C4-2B (cell line): ENCODE measurements at regions not wholly inside any gene's neighbourhood (a gene's known extent, or its start where the extent isn't known, plus 50 kb on each side); places are given as distances from the start of the nearest gene placed in this dataset.
A peak's percentile ranks its signal among the peaks of the same experiment; 100 is the strongest.
"Not testable (repeated sequence)": the region's sequence is repeated elsewhere in the genome, so short reads cannot be mapped to it uniquely, and the experiment has no call there.

ENCODE experiments used
- H3K27ac ChIP-seq: fragments of 450-650 bp; 2 replicates; pipeline ENCODE4 v1.5.1; 2017
- TF ChIP-seq, protein P1 (sequence below): fragments of 450-650 bp; conservative IDR thresholded peaks from 2 replicates; pipeline ENCODE4 v1.5.1; 2017; ENCODE audit warnings: mild to moderate bottlenecking

DNA sequence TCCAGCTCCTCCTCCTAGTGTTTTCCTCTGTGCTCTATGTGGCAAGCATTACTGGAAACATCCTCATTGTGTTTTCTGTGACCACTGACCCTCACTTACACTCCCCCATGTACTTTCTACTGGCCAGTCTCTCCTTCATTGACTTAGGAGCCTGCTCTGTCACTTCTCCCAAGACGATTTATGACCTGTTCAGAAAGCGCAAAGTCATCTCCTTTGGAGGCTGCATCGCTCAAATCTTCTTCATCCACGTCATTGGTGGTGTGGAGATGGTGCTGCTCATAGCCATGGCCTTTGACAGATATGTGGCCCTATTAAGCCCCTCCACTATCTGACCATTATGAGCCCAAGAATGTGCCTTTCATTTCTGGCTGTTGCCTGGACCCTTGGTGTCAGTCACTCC, 64.0 kb downstream of the OR4F15 start:
- H3K27ac ChIP-seq: not testable (repeated sequence)

DNA sequence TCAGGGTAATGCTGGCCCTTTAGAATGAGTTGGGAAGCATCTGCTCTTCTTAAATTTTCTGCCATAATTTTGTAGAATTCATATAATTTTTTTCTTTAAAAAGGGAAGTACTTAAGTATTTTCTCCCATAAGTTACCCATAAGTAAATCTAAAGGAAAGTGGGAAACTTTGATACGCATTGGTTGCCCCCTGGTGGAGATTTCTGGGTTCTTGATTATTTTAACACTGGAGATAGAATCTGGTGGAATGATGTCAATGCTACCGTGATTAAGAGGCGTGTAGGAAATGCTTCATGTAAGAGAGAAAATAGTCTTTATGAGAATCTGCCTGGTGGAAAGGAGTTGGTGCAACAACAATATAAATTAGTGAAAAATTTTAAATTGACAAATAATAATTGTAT, 65.6 kb downstream of the OR4F15 start:
- H3K27ac ChIP-seq: not testable (repeated sequence)
- TF ChIP-seq, protein P1, sequence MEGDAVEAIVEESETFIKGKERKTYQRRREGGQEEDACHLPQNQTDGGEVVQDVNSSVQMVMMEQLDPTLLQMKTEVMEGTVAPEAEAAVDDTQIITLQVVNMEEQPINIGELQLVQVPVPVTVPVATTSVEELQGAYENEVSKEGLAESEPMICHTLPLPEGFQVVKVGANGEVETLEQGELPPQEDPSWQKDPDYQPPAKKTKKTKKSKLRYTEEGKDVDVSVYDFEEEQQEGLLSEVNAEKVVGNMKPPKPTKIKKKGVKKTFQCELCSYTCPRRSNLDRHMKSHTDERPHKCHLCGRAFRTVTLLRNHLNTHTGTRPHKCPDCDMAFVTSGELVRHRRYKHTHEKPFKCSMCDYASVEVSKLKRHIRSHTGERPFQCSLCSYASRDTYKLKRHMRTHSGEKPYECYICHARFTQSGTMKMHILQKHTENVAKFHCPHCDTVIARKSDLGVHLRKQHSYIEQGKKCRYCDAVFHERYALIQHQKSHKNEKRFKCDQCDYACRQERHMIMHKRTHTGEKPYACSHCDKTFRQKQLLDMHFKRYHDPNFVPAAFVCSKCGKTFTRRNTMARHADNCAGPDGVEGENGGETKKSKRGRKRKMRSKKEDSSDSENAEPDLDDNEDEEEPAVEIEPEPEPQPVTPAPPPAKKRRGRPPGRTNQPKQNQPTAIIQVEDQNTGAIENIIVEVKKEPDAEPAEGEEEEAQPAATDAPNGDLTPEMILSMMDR: peak; percentile 43

DNA sequence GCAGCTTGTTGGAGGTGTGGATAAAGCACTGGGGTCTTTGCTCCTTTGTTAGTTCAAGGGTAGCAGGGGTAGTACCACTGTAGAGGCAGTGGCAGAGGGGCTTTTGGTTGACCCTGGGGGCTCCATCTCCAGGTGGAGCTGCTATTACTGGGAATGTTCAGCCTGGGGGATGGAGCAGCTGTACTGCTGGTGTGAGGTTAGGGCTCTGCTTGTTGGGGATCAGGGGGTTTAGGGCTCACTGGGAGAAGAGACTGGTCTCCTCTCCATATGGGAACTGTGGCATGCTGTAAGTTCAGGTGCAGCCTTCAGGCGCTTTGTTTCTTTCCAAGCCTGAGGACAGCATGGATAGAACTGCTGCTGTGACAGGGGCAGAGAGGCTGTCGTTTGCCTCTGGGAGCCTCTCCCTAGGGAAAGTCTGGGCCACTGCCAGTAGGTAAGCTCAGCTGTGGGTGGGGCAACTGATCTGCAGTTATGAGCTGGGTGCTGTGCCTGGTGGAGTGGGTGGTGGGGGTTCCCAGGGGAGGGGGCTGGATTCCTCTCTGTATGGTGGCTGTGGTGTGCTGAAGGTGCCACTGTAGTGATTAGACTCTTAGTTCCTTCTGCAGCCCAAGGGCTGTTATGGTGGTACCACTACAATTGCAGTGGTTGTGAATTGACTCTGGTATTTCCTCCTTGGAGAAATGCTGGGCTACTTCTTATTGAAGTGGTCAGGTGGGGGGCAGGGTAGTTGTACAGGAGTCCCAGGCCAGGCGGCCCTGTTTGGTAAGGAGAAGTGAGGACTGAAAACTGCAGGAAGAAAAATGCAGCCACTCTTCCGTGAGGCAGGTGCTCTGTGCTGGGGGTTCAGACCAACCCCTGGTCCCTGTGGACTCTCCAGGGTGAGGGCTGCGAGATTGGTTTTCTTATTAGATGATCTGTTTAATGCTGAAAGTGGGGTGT, 100.6 kb downstream of the OR4F15 start:
- H3K27ac ChIP-seq: not testable (repeated sequence)

DNA sequence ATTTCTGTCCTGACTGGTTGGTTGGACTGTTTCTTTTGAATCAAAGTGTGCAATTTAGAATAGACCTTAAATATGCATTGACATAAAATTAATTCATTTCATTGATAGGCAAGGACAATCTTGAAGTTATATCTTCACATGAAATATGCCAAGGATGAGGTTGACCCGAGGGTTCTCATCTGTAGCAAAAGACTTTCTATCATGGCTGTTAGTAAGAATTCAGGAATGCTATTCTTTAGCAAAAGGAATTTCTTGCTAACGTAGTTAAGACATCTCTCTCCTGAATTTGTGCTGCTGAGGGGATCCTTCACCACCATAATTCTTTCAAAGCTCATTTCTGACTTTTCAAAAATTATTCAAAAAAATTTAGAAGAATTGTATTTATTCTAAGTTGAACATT, 112.6 kb downstream of the OR4F15 start:
- not testable (repeated sequence) for H3K27ac ChIP-seq

DNA sequence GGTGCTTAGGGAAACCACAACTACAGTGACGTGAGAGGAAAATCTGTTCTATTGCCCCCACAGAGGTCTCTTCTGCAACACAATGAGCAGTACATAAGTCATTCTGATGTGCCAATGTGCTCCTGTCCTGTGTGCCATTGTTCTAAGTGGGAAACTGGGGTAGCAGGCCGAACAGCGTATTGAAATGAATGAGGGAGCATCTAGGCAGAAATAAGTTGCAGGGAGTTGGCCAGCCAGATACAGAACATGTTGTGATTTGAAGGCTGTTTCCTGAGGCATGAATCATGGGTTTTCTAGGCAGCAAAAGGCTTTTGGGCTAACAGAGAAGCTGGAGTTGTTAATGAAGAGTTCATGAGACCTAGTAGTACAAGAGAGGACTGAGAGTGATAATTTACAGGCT, 122.5 kb downstream of the OR4F15 start:
- not testable (repeated sequence) for H3K27ac ChIP-seq

DNA sequence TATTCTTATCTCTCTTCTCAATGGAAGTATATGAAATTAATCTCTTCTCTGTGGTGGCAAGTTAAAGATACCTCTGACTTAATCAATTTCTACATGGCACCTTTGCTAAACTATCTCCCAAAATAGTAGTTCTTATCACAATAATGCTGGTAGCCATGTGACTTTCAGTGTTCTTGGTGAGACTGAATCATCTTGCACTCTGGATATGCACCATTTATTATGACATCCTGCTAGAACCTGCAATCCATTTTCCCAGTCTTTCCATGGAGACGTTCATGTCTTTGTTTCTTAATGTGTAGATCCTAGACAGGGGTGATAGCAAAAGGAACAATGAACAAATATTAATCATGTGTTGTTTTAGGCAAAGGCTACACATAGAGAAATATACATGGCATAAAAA, 125.4 kb downstream of the OR4F15 start:
- H3K27ac ChIP-seq: not testable (repeated sequence)

DNA sequence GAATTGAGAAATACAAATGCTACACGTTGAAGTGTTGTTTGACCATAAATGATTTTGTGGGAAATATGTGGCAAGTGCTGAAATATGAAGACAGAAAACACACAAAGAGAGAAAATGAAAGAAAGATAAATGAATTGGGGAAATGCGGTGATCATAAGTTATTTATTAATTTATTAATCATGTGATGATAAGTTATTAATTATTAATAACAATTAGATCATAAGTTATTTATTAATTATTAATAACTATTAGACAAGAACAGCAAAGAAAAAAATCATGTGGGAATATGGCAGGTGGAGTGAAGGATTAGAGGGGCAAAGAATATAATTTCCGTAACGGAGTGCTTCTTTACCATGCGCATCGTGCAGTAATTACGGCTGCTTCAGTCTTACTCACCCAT, 126.6 kb downstream of the OR4F15 start:
- H3K27ac ChIP-seq: not testable (repeated sequence)

DNA sequence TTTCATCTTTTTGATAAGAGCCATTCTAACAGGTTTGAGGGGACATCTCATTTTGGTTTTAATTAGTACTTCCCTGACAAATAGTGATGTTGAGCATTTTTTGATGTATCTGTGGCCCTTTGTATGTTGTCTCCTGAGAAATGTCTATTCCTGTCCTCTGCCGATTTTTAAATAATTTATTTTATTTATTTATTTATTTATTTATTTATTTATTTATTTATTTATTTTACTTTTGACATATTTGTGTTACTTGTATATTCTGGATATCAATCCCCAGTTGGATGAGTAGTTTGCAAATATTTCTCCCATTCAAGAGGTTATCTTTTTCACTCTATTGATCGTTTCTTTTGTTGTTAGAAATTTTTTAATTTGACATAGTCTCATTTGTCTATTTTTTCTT, 133.9 kb downstream of the OR4F15 start:
- H3K27ac ChIP-seq: not testable (repeated sequence)

DNA sequence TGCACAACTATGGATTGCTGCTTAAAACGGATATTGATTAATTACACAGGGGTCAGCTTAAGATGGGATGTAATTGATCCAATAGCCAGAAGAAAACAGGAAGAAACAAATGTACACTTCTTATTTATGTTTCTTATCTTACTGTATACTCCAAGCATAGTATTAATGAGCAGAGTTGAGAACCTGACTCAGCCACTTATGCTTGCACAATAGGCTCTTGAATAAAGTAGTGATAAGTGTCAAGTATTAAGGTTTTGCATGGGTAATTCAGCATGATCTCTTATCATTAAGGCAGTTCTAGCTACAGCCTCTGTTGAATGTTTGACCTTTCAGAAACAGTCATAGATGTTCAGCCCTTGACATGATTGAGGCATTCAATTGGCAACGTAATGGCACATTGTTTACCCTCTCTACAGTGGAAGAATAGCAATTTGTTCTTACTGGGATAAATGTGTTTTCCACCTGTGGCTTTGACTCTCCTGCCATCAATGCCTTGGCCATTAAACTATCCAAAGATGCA, 136.5 kb downstream of the OR4F15 start:
- H3K27ac ChIP-seq: not testable (repeated sequence)

DNA sequence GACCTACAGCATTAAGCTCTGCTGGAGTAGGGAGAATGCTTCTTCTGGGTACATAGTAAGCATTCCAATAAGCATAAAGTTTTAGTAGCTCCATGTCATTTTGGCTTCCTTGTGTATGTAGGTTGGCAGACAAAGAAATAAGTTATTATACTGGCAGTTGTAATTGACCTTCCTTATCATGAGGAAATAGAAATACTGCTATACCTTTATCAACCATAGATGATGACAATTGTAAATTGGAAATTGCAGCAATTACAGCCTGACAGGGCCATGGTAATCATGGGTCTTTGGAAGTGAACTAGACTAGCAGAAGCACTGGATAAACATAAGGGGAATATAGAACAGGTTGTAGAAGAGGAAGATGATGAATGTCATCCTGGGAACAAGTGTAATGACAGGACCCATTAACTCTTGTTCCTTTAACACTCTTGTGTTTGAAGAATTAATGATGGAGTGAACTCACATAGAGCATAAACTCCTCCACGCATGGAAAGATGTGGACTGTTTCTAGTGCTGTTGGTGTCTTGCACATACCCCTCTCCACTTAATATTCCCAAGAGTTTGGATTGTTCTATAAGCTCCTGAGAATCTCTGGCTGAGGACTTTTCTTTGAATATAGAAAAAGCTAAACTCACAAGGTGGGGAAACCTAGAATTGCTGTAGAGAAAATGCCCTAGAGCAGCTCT, 137.5 kb downstream of the OR4F15 start:
- not testable (repeated sequence) for H3K27ac ChIP-seq

DNA sequence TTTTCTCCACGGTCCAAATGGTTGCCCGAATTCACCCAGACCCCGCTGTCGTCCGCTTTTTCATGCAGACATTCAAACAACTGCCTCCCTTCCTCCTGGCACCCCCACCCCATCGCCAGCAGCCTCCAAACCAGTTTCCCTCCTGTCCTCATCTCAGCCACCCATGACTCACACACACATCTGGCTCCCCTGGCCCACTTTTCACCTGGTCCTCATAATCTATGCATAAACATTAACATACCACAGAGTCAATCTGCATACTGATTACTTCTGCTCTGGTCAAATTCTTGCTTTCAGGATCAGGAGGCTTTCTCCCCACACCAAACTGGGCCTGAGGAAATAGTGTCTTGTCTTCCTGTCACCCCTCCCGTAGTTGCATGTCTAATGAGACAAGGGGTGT, 142.0 kb downstream of the OR4F15 start:
- not testable (repeated sequence) for H3K27ac ChIP-seq

DNA sequence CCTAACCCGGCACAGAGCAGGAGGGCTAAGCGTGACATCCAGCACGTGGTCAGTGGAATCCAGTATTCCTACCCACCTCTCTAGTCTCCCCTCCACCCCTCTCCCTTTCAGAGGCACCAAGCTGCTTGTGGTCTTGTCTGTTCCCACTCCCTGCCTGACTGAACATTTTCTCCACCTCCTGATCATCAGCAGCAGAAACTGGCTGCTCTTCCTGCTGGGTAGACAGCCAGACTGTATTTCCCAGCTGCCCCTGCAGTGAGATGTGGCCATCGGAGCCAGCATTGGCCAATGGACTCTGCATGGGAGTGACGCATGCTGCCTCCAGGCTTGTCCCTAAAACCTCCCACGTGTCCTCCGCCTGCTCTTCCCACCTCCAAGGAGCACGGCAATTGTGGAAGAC, 143.8 kb downstream of the OR4F15 start:
- H3K27ac ChIP-seq: not testable (repeated sequence)

DNA sequence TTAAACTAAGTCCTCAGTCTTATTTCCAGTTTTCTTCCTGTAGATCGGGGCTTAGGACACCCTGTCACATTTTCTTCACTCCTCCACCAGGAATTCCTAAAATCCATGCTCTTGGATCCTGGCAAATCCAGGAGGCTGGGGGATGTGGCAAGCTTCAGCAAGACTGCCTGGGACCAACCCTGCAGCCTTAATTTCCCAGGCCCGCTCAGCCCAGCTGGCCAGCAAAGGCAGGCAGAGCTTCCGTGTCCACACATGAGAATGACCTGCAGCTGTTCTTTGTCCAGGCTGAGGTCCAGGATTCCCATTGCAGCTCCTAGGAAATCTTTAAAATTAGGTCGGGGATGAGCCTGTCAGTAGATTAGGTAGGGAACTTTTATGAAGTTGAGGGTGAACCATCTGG, 146.7 kb downstream of the OR4F15 start:
- not testable (repeated sequence) for H3K27ac ChIP-seq

DNA sequence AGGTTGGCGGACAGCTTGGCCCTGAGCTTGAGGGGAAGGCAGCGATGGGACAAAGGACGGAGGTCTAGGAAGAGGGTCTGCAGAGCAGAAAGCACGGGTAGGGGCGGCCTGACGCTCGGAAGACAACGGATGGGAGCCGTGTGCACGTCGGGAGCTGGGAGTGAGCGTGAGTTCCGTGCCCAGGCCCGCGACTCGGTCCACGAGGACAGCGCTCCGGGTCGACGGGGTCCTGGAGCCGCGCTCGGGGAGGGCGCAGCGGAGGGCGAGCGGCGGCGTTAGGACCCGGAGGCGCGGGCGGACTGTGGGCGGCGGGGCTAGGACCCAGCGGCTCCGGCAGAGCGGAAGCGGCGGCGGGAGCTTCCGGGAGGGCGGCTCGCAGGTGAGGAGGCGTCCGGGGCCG, 149.3 kb downstream of the OR4F15 start:
- H3K27ac ChIP-seq: peak overlapping the region; percentile 59

DNA sequence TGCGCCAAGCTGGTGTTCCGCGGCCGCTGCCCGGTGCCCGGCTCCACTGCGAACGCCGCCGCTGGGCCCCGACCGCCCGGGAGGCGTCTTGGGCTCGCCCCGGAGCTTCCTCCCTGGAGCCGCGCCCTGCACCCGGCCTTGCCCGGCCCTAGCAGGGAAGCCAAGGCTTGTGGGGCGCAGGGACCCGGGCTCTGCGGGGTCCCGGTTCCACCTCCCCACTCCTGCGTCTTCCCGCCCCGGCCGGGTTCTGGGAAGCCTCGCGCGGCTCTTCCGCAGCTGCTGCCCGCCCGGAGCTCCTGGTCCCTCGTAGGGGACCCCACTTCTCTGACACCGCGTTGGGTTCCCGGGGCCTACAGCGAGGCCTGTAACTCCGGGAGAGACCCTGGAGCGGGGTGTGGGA, 149.8 kb downstream of the OR4F15 start:
- not testable (repeated sequence) for H3K27ac ChIP-seq

DNA sequence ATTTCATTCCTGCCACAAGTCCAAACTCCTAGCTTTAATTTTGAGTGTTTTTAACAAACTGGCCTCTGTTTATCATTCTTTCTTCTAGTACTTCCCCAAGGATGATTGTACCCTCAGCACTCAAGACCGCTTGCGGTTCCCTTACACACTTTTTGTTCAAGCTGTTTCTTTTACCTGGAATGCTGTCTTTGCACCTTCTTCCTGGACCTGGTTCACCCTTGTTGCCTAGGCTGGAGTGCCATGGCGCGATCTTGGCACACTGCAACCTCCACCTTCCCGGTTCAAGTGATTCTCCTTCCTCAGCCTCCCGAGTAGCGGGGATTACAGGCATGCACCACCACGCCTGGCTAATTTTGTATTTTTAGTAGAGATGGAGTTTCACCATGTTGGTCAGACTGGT, 151.7 kb downstream of the OR4F15 start:
- H3K27ac ChIP-seq: not testable (repeated sequence)

DNA sequence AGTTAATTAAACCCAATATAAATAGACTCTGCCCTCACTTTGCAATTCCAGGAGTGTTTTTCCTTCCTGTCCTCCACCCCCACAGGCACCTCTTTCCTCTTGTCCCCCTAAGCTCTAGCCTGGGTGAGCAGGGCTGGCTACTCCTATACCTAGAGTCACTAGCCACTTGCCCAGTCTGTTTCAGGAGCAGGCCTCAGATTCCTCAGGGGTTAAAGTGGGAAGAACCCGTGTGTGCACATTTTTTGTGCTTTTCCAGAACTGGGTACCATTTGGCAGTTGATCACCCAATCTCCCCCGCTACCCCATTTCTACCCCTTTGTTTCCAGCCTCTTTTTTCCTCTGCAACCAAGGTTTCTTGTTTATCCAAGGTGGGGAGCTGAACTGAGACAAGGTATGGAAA, 153.4 kb downstream of the OR4F15 start:
- not testable (repeated sequence) for H3K27ac ChIP-seq

DNA sequence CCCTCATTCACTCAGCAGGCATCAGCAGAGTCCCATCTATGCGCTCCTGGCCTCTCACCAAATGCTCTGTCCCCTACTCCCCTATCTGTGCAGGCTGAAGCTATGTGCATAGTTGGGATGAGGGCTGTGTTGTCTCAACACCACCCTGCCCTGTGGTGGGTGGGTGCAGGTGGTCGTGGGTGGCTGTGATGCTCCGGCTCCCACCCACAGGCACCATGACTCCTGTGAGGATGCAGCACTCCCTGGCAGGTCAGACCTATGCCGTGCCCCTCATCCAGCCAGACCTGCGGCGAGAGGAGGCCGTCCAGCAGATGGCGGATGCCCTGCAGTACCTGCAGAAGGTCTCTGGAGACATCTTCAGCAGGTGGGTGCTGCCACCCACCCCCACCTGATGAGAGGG, 153.9 kb downstream of the OR4F15 start:
- not testable (repeated sequence) for H3K27ac ChIP-seq

DNA sequence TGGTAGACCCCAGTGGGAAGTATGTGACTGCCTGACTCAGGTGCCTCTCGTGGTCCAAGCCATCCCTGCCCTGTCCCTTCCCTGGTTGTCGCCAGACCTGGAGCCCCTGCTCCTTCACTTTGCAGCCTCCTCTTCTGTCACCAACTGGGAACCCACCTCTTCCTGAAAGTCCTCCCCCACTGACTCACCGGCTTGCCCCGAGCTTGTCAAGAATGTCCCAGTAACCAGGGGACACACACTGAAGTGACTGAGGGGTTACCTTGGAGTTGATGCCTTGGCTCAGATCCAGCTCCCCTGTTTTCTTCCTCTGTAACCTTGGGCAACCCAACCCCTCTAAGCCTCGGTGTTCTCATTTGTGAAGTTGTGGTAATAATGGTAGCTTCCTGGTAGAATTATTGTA, 155.4 kb downstream of the OR4F15 start:
- not testable (repeated sequence) for H3K27ac ChIP-seq

DNA sequence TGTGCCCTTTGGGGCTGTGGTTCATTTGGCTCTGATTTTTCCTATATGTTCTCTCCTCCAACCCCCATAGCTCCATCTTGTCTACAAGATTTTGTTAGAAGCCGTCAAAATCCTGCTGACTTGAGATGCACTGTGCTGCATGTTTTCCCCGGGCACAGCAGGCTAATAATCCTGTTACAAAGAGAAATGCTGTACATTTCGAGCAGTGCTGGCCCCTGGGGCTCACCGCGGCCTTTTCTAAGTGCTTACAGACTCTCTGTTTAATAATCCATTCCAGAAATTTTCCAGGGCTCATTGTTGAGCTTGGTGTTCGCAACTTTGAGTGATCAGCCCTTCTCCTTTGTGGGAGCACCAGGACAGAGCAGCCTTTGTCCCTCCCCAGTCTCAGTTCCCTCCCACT, 158.6 kb downstream of the OR4F15 start:
- H3K27ac ChIP-seq: not testable (repeated sequence)

DNA sequence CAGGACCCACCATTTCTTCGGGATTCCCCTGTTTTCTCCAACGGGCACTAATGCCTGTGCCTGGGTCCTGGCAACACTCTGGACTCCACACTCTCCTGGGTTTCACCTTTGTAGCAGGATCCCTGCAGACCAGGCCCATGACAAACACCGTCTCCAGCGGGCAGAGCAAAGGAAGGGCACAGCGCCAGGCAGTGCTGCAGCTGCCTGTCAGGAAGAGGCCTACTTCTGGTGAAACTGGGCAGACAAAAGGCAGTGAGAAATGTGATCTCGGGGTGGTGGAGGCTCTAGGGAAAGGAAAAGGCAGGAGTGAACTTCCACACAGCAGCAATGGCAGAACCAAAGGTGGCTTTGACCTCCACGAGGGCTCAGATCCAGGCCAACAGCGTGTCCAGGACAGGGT, 165.3 kb downstream of the OR4F15 start:
- H3K27ac ChIP-seq: not testable (repeated sequence)
